CD4-positive, alpha-beta T cell treated with Interleukin-17A for 1 hour (primary cell): ENCODE measurements at regions not wholly inside any gene's neighbourhood (a gene's known extent, or its start where the extent isn't known, plus 50 kb on each side); places are given as distances from the start of the nearest gene placed in this dataset.
"Not testable (repeated sequence)": the region's sequence is repeated elsewhere in the genome, so short reads cannot be mapped to it uniquely, and the experiment has no call there.

Experiments used
- DNase-seq: peaks from one replicate; pipeline ENCODE4 v3.0.0-alpha.2; 2020

GRCh38 chr17:34771891-34772290 is 189.4 kb downstream of the CCT6B start:
- DNase-seq, result no peak

- no peak for DNase-seq
These were observed 190.7 kb downstream of the CCT6B start for GRCh38 chr17:34770586-34770985.

DNA sequence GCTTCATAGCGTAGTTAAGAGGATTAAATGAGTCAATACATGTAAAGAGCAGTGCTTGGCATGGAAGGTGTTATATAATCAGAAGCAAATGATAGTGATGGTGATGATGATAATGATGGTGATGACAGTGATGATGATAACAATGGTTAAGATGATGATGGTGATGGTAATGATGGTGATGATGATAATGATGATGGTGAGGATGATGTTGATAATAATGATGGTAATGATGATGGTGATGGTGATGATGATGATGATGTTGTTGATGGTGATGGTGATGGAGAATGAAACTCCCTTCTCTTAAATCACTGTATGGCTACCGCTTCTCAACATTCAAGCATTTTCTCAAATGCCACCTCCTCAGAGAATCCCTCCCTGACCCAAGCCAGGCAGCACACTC is 190.5 kb downstream of the TMEM132E start:
- no peak for DNase-seq

GRCh38 chr17:34769049-34769448 is 189.7 kb downstream of the TMEM132E start:
- no peak for DNase-seq

GRCh38 chr17:34765291-34765690 is 185.9 kb downstream of the TMEM132E start:
- no peak for DNase-seq

- no peak for DNase-seq
These were observed 185.3 kb downstream of the TMEM132E start for GRCh38 chr17:34764716-34765115.

- DNase-seq, result no peak
These were observed 184.6 kb downstream of the TMEM132E start for GRCh38 chr17:34763728-34764665.

DNA sequence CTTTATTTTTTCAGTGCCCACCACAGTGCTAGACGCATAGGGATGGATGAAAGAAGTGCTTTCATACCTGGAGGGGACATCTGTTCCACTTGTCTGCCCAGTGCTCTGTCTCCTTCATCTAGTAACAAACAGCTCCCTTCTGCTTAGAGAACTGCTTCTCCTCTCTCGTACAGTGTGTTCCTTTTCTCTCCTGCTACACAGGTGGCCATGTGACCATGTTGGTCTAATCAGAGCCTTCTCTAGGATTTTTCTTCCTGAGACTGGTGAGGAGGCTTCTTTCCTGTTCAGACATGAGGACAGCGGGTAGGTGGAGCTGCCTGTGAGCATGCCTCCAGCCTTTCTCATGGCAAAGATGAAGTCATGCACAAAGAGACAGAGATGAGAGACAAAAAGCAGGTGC is 182.7 kb downstream of the TMEM132E start:
- no peak for DNase-seq

DNA sequence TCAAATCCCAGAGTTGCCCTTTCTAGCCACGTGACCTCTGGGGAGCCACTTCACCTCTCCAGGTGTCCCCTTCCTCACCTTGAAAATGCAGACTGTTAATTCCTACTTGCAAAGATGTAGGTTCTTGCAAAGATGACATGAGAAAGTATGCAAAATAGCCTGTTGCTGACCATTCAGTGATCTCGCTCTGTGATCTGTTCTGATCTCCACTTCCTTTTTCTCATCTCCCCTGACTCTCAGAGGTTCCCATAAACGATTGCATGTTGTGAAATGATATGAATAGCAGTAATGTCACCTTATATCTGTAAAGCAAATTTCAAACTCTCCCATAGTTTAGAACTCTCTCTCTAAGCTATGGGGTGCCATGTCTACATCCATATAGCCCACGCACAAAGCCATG is 182.3 kb downstream of the TMEM132E start:
- DNase-seq, result no peak

DNA sequence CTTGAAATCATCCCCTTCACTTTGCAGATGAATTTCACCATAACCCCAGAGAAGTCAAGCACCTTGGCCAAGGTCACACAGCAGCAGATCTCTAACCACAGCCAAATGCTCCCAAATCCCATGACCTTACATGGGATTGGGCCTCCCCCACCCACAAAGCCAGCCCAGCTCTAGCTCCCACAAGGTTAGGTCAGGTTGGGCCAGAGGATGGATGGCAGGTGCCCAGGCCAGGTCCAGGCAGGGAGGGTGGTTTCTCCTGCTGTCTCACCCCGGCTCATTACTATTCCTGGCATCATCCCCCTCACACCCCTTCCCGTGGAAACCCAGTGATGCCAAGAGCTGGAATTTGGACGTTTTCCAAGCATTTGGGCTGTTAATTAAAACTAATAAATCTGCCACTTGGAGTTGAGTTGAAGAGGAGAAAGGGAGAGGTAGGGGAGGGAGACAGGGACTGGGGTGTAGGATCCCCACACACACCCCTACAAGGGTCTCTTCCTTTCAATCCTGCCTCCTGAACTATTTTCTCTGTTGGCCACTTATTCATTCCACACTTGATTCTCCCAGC is 181.6 kb downstream of the TMEM132E start:
- no peak for DNase-seq

GRCh38 chr17:34758718-34759117 is 179.3 kb downstream of the TMEM132E start:
- no peak for DNase-seq

DNA sequence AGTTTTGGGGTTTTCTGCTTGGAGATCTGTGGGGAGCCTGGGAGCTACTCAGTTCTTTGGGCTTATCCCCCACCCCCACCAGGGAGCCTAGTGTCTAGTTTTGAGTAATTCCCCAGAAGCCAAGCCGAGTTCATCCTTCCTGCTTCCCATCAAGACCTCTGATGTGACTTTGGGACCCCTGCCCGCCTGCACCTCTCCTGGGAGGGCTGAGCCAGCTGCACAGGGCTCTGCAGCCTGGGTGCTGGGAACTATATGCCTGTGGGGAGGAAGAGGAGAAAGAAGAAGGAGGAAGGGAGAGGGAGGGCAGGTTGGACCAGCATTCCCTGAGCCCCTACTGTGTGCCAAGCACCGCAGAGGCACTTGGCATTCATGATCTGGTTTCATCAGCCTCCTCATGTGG is 178.9 kb downstream of the TMEM132E start:
- DNase-seq, result no peak

GRCh38 chr17:34757611-34758010 is 178.2 kb downstream of the TMEM132E start:
- no peak for DNase-seq

- no peak for DNase-seq
These were observed 177.7 kb downstream of the TMEM132E start for GRCh38 chr17:34757106-34757505.

DNA sequence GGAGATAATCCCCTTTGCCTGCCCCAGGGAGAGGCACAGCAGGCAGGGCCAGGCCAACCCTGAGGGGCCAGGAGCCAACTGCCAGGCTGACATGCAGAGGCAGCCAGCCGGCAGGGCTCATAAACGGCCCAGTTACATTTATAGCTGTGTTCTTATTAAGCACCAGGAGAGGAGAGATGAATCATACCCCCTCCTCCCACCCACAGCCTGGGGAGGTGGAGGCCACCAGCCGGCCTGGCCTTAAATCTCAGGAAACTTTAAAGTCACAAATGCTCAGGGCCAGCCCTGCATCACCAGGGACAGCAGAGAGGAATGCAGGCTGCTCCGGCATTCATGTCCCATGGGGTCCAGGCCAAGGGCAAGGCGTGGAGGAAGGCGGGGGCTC is 177.2 kb downstream of the TMEM132E start:
- DNase-seq, result no peak

DNA sequence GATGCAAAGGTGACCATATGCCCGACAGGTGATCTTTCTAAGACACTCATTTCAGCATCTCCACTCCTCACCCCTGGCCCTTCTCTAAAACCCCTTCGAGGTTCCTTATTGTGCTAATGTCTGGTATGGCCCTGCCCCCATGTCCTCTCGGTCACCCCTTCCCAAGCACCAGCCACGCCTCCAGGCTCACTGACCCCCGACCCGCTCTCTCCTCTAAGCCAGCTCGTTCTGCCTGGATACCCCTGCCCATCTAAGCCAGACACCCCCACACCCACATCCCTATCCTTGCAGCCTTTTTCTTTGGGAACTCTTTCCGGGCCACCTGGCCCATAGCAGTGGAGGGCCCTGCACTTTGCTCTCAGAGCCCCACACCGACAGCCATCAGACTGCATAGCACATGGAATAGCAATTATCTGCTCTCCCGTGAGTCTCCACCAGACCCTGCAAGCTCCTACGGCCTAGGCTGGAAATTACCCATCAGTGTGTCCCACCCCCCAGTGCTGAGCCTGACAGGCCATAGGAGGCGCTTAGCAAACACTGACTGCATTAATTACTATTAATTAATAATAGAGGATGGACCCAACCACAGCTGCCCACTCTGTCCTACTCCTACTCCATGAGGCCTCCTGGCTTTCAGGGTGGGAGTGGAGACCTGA is 176.7 kb downstream of the TMEM132E start:
- no peak for DNase-seq

- no peak for DNase-seq
These were observed 176.0 kb downstream of the TMEM132E start for GRCh38 chr17:34755371-34755770.

- DNase-seq, result no peak
These were observed 170.6 kb downstream of the TMEM132E start for GRCh38 chr17:34750004-34750403.

GRCh38 chr17:34741967-34742366 is 162.6 kb downstream of the TMEM132E start:
- DNase-seq, result no peak

DNA sequence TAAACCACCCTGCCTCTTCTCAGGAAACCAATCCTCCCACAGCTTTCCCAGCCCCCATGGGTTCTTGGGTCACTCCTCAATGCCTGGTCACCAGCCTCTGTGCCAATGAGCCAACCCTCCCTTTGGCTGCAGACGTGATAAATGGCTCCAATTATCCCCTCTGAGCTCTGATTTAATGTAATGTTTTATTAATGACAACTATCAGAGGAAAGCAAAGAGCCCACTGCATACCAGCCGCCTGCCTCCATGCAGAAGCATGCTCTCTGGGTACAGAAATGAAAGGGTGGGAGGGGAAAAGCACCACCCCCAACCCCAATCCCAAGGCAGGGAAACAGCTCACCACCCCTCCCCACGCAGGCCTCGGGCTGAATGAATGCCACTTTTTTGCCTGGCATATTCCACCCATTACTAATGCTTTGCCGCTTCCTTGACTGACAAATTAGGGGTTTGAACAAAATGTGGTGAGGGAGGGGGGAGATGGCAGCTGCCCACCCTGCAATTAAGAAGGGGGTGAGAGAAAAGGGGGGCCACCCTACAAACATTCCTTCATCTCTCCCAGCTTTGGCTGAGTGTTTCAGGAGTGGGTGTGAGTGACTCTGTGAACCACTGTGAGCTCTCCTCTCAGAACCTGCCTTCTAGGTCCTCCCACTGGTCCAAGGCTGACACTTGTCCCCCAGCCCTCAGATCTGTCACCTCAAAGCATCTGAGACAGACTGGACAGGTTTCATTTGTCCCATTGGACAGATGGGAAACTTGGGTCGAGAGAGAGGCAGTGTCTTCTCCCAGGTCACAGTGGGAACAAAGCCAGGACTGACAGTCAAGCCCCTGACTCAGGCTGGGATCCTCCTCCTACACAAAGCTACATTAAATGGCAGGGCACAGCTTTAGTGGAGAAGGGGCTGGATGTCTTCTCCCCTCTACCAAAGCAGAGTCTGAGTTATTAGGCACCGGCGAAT is 161.5 kb downstream of the TMEM132E start:
- DNase-seq, result no peak

DNA sequence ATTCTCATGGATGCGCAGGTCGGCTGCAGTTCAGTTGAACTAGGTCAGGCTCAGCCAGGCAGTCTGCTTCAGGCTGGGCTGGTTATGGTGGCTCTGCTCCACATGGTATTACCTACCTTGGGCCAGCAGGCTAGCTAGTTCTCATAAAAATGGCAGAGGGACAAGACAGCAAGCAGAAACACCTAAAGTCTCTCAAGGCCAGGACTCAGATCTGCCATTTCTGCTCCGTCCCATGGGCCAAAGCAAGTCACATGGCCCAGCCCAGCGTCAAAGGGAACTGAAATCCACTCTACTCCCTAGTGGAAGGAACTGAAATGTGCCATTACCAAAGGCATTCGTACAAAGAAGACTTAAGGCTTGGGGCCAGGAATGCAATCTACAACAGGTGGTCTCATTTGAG is 160.0 kb downstream of the TMEM132E start:
- no peak for DNase-seq

GRCh38 chr17:34737673-34738072 is 158.3 kb downstream of the TMEM132E start:
- not testable (repeated sequence) for DNase-seq

GRCh38 chr17:34736611-34737010 is 157.2 kb downstream of the TMEM132E start:
- DNase-seq, result no peak
